Coronary artery (tissue), 2 donors: ENCODE measurements at regions not wholly inside any gene's neighbourhood (a gene's known extent, or its start where the extent isn't known, plus 50 kb on each side); places are given as distances from the start of the nearest gene placed in this dataset.

ENCODE experiments used
- DNase-seq: peaks from one replicate; pipeline ENCODE4 v3.0.0-alpha.2; 2017; ENCODE audit warnings: low spot score
- H3K27ac ChIP-seq, 2 donors: fragments of 200-600 bp; sonication (generic); one replicate each; pipeline ENCODE4 v1.5.1; 2016 to 2019
- H3K4me3 ChIP-seq: fragments of 200-600 bp; sonication (generic); 2 replicates; pipeline ENCODE4 v1.5.1; 2016; ENCODE audit warnings: mild to moderate bottlenecking, moderate library complexity
- TF ChIP-seq, protein P1 (sequence below): fragments of 200-600 bp; sonication (generic); IDR thresholded peaks from one replicate; pipeline ENCODE4 v1.5.1; 2019; ENCODE audit warnings: antibody characterized with exemption

DNA sequence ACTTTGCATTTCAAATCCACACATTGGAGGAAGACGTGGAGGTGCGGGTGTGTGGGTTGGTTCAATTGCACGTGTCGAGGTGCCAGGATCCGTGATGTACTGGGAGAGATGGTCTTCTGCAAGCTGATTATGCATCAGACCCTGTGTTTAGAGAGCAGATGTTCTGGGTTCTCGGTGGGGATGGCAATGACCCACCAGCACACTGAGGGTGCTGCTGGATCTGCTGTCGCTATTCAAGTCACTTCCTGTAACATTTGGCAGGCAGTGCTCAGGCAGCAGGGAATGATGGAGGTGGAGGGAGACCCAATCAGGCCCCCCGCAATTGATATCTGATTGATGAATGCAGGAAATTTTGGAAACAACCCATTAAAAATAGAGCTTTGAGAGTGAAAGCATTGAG lies 830.1 kb upstream of the POU3F3 start:
- TF ChIP-seq, protein P1, sequence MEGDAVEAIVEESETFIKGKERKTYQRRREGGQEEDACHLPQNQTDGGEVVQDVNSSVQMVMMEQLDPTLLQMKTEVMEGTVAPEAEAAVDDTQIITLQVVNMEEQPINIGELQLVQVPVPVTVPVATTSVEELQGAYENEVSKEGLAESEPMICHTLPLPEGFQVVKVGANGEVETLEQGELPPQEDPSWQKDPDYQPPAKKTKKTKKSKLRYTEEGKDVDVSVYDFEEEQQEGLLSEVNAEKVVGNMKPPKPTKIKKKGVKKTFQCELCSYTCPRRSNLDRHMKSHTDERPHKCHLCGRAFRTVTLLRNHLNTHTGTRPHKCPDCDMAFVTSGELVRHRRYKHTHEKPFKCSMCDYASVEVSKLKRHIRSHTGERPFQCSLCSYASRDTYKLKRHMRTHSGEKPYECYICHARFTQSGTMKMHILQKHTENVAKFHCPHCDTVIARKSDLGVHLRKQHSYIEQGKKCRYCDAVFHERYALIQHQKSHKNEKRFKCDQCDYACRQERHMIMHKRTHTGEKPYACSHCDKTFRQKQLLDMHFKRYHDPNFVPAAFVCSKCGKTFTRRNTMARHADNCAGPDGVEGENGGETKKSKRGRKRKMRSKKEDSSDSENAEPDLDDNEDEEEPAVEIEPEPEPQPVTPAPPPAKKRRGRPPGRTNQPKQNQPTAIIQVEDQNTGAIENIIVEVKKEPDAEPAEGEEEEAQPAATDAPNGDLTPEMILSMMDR = no peak
- H3K27ac ChIP-seq = no peak overlapping the region
- no peak overlapping the region for H3K4me3 ChIP-seq
- no peak for DNase-seq

DNA sequence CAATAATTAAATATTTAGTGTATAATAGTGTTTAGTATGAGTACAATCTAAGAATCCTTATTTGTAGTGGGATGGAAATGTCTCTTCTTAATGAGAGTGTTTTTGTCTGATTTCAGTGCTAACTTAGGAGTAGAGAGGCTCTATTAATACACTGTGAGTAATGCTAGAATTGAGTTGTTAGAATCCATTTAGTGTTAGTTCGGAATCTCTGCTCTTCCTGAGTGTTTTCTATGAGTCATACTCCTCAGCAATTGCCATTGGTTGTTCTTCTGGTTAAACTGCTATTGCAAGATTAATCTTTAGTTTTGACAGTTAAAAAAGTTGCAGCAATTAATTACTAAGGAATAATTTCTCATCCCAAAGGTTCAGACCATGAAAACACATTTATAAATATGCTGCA lies 828.6 kb upstream of the POU3F3 start:
- TF ChIP-seq, protein P1 = no peak
- no peak for DNase-seq
- H3K4me3 ChIP-seq = no peak overlapping the region

DNA sequence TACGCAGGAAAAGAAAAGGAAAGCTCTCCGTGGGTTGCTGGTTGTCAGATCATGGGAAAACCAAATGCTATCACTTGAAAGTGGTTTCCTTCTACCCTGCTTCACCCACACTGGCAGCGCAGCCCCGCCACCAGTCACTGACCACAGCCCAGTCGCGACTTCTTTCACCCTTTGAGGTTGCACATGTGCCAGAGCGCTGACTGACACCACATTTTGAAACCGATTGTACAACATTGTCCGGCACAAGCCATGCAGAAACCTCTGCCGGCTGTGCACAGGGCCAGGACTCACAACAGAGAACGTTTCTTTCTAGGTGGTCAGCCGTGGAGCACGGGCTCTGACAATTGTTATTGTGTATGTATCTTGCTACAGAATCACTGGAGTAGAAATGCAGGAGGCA lies 827.2 kb upstream of the POU3F3 start:
- DNase-seq = no peak
- no peak overlapping the region for H3K4me3 ChIP-seq
- no peak overlapping the region for H3K27ac ChIP-seq
- TF ChIP-seq, protein P1 = no peak

More for the DNA sequence above, 828.6 kb upstream of the POU3F3 start:
- no peak overlapping the region for H3K27ac ChIP-seq

DNA sequence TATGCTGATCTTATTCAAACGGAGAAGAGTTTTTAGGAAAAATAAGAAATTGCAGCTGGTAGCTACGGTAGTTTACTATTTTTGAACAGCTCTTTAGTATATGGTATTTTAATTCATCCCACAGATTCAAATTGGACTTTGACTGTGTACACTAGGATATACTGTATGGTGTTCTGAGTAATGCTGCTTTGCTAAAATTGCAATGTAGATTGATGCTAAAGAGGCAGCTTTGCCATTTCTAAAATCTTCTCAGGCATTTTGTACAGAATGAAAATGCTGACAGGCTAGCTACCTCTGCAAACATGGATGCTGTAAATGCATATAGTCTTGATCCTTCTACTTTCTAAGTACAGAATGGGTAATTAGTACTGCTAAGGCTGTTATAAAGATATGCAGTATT lies 826.6 kb upstream of the POU3F3 start:
- Histone ChIP-seq H3K27ac (no peak overlapping the region), H3K4me3 (no peak overlapping the region)
- TF ChIP-seq, protein P1 = no peak
- no peak for DNase-seq

DNA sequence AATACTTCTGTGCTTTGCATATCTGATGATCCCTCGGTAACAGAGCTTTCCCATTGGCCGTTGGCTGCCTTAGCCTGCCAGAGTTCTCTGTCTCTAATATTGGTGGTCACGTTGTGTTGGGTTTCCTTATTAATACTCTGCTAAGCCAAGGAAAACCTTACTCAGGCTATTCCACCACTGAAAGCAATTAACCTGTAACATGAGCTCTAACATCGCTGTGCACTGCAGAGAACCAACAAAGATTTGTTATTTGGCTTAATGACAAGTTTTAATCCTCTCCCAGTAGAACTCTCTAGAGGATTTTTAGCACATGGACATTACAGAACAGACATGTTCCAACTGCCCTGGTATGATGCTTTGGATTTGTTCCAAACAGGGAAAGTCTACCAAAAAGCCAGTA lies 825.9 kb upstream of the POU3F3 start:
- TF ChIP-seq, protein P1 = no peak
- Histone ChIP-seq H3K4me3 (no peak overlapping the region), H3K27ac (no peak overlapping the region)
- DNase-seq = no peak

DNA sequence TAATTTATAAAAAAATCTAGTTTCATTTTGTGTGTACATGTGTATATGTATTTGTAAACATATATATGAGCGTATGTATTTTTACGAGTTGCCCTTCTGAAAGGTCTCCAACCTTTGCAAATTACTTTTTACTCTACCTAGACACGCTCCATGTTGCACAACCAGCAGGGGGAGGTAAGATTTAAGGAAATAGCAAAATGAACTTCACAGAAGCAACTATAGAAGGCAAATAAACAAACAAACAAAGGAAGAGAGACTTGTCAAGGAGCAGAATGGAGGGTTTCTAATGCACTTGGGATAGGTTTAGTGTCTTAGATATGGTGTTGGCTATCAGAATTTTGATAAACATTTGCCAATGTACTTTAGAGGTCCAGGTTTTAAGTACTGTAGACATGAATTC lies 820.5 kb upstream of the POU3F3 start:
- Histone ChIP-seq H3K4me3 (no peak overlapping the region), H3K27ac (no peak overlapping the region)
- TF ChIP-seq, protein P1 = no peak
- no peak for DNase-seq

DNA sequence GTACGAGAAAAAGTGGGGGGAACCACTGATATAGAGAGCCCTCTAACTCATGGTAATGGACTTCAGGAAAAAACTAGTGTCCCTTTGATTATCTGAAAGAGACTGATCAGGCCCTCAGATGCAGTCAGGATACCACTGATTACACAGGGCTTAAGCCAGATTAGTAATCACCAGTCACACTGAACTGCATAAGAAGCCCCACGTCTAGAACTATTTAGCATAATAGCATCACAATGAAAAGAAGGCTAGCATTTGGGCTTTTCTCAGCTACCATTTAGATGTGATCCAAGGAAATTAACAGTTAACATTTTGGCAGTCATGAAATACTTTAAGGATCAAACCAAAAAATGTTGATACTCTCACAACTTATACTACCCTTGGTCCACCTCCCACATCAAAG lies 813.1 kb upstream of the POU3F3 start:
- H3K4me3 ChIP-seq = no peak overlapping the region
- TF ChIP-seq, protein P1 = no peak
- no peak for DNase-seq
- no peak overlapping the region for H3K27ac ChIP-seq
